MCF 10A (cell line): ENCODE measurements at regions not wholly inside any gene's neighbourhood (a gene's known extent, or its start where the extent isn't known, plus 50 kb on each side); places are given as distances from the start of the nearest gene placed in this dataset.
A peak's percentile ranks its signal among the peaks of the same experiment; 100 is the strongest.

Experiments used
- BruUV-seq: library from RNA; stranded (reverse); fragments of 400-500 nt; replicated peaks from 2 replicates; lab custom pipeline; 2021; lab: Mats Ljungman, UMichigan
- CTCF ChIA-PET: fragments of 300-600 bp; sonication (Branson Sonifier 250); formaldehyde crosslinking; extraction: SDS; loops from one replicate; lab custom pipeline; 2021; ENCODE audit warnings: antibody characterized with exemption, inconsistent platforms; lab: Yijun Ruan, JAX
- POLR2A ChIA-PET: fragments of 300-600, 350-650 bp; sonication (Branson Sonifier 250); formaldehyde crosslinking; extraction: SDS; loops from one replicate; lab custom pipeline; 2020; ENCODE audit warnings: antibody characterized with exemption, inconsistent platforms; lab: Yijun Ruan, JAX
- DNase-seq: peaks from one replicate; pipeline ENCODE4 v3.0.0-alpha.2; 2018; ENCODE audit not compliant: unreplicated experiment
- H3K27ac Mint-ChIP-seq: one replicate; pipeline ENCODE4 v1.8.0; 2022; ENCODE audit warnings: mild to moderate bottlenecking, low read depth, mixed read lengths; ENCODE audit not compliant: unreplicated experiment
- H3K27me3 Mint-ChIP-seq: one replicate; pipeline ENCODE4 v1.8.0; 2022; ENCODE audit warnings: mixed read lengths; ENCODE audit not compliant: insufficient read depth, unreplicated experiment
- H3K36me3 Mint-ChIP-seq: one replicate; pipeline ENCODE4 v1.8.0; 2022; ENCODE audit warnings: mild to moderate bottlenecking, moderate library complexity, mixed read lengths; ENCODE audit not compliant: insufficient read depth, unreplicated experiment
- H3K4me1 Mint-ChIP-seq: one replicate; pipeline ENCODE4 v1.8.0; 2022; ENCODE audit warnings: mixed read lengths; ENCODE audit not compliant: insufficient read depth, unreplicated experiment
- H3K4me3 Mint-ChIP-seq: one replicate; pipeline ENCODE4 v1.8.0; 2022; ENCODE audit warnings: mild to moderate bottlenecking, moderate library complexity, mixed read lengths; ENCODE audit not compliant: unreplicated experiment
- H3K9me3 Mint-ChIP-seq: one replicate; pipeline ENCODE4 v1.8.0; 2022; ENCODE audit warnings: mixed read lengths; ENCODE audit not compliant: unreplicated experiment
- intact Hi-C: fragments of 100-400 bp; cut with micrococcal nuclease; formaldehyde crosslinking; loops from 2 replicates; pipeline ENCODE4 v1.14.1; 2022
- TF ChIP-seq, protein P1 (sequence below): fragments of 200-600 bp; IDR thresholded peaks from one replicate; pipeline ENCODE4 v1.8.0; 2022; ENCODE audit warnings: antibody characterized with exemption, mild to moderate bottlenecking; ENCODE audit not compliant: unreplicated experiment

DNA sequence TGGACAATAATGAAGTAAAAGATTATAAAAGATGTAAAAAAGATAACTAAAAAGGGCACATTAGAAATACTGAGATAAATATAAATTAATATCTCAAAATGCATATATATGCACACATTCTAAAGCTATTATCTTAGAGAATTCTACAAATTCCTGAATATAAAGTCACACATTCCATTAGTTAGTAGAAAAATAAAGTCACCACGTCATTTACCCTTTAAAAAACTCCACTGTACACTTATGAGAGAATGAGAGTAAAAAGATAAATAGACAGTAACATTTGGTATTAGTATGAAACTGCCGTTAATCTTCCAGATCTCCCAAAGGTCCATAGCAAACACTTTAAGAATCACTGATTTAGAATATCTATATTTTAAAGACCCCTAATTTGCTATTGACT is 67.2 kb upstream of the IL15 start:
- ChIA-PET POLR2A (no interaction called here), CTCF (no interaction called here)
- Mint-ChIP-seq H3K9me3 (no peaks in the 10 kb centered on the region), H3K36me3 (no peaks in the 10 kb centered on the region), H3K27ac (no peak overlapping the region), H3K4me1 (no peaks in the 10 kb centered on the region), H3K27me3 (no peaks in the 10 kb centered on the region), H3K4me3 (no peak overlapping the region)
- TF ChIP-seq, protein P1, sequence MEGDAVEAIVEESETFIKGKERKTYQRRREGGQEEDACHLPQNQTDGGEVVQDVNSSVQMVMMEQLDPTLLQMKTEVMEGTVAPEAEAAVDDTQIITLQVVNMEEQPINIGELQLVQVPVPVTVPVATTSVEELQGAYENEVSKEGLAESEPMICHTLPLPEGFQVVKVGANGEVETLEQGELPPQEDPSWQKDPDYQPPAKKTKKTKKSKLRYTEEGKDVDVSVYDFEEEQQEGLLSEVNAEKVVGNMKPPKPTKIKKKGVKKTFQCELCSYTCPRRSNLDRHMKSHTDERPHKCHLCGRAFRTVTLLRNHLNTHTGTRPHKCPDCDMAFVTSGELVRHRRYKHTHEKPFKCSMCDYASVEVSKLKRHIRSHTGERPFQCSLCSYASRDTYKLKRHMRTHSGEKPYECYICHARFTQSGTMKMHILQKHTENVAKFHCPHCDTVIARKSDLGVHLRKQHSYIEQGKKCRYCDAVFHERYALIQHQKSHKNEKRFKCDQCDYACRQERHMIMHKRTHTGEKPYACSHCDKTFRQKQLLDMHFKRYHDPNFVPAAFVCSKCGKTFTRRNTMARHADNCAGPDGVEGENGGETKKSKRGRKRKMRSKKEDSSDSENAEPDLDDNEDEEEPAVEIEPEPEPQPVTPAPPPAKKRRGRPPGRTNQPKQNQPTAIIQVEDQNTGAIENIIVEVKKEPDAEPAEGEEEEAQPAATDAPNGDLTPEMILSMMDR, result no peak
- intact Hi-C loops, result no loop called here
- DNase-seq, result no peak
- no TSS peak for BruUV-seq

DNA sequence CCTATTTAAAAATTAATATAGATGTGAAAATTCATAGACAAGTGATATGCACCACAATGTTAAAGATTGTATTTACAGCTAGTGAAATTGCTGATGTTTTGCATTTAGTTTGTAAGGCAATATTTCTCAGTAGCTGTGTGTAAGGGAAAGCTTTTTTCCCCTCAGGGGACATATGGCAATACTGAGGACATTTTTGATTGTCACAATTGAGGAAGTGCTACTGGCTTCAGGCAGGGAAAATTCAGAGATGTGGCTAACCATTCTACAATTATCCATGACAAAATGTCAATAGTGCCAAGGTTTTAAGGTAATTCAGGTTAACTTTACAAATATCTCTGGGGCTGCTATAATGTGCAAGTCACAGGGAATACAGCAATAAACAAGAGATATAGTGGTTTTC is 66.1 kb upstream of the IL15 start:
- Mint-ChIP-seq H3K4me3 (no peak overlapping the region), H3K9me3 (no peaks in the 10 kb centered on the region), H3K27ac (no peak overlapping the region), H3K36me3 (no peaks in the 10 kb centered on the region), H3K27me3 (no peaks in the 10 kb centered on the region), H3K4me1 (no peaks in the 10 kb centered on the region)
- ChIA-PET POLR2A (interaction anchor here (0.6 kb wide), 1 partner anchor 37 kb away, joined by 3 read pairs; no protein-coding TSS in a partner anchor), CTCF (no interaction called here)
- TF ChIP-seq, protein P1, result no peak
- intact Hi-C loops, result no loop called here
- DNase-seq, result no peak
- no TSS peak for BruUV-seq

DNA sequence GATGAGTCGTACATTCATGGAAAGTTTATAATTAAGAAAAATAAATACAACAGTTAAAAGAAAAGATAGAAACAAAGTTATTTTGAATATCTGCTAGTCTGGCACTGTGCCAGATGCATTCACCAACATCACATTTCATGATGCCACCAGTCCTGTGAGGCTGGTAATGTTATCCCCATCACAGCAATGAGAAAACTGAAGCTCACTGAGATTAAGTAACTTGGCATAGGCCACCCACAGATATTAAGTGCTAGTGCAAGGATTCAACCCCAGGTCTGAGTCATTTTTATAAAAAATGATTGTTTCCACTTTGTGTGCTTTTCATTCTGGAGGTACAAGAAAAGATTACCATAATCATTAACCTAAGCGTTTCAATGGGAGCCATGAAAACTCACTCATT is 65.0 kb upstream of the IL15 start:
- intact Hi-C loops, result no loop called here
- ChIA-PET CTCF (interaction anchor here (1.0 kb wide), 1 partner anchor 9 kb away, joined by 5 read pairs; no protein-coding TSS in a partner anchor), POLR2A (interaction anchor here (0.6 to 1.2 kb wide), 2 partner anchors 85 to 817 kb away, joined by 3 read pairs; no protein-coding TSS in a partner anchor)
- no peaks in the 10 kb centered on the region for H3K9me3 Mint-ChIP-seq
- no peaks in the 10 kb centered on the region for H3K27me3 Mint-ChIP-seq
- TF ChIP-seq, protein P1, result no peak
- no peaks in the 10 kb centered on the region for H3K36me3 Mint-ChIP-seq
- H3K4me3 Mint-ChIP-seq, result no peak overlapping the region
- no peaks in the 10 kb centered on the region for H3K4me1 Mint-ChIP-seq
- no peak overlapping the region for H3K27ac Mint-ChIP-seq
- no TSS peak for BruUV-seq
- peak; percentile 19 for DNase-seq

DNA sequence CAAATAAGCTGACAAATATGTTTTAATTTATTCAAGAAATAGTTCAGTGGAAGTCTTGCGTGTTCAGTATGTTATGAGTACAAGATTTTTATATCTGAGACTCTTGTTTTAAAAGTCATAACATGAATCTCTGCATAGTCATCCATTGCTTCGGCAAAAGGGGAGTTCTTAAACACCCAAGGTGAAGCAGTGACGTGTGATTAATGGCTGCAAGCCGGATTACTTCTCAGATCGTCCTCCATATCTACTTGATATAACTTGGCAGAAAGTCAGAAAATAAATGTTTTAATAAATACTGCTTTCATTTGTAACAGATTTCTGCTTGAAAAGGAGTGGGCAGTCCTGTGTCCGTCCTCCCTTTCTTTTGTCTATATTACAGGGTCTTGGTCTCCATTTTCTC is 64.6 kb upstream of the IL15 start:
- H3K9me3 Mint-ChIP-seq, result no peaks in the 10 kb centered on the region
- no peak for DNase-seq
- intact Hi-C loops, result no loop called here
- TF ChIP-seq, protein P1, result no peak
- no peaks in the 10 kb centered on the region for H3K36me3 Mint-ChIP-seq
- ChIA-PET CTCF (interaction anchor here (1.0 kb wide), 1 partner anchor 8 kb away, joined by 5 read pairs; no protein-coding TSS in a partner anchor), POLR2A (interaction anchor here (1.2 kb wide), 1 partner anchor 85 kb away, joined by 3 read pairs; no protein-coding TSS in a partner anchor)
- no peak overlapping the region for H3K27ac Mint-ChIP-seq
- BruUV-seq, result no TSS peak
- H3K4me1 Mint-ChIP-seq, result no peaks in the 10 kb centered on the region
- no peaks in the 10 kb centered on the region for H3K27me3 Mint-ChIP-seq
- no peak overlapping the region for H3K4me3 Mint-ChIP-seq
